ENCODE measurements at regions not wholly inside any gene's neighbourhood (a gene's known extent, or its start where the extent isn't known, plus 50 kb on each side); places are given as distances from the start of the nearest gene placed in this dataset.

GRCh38 chr5:4373051-4373820 lies 766.9 kb upstream of the ADAMTS16 start:
- no peak overlapping the region for H3K4me3 Mint-ChIP-seq
- ChIA-PET CTCF (no interaction called here), POLR2A (no interaction called here)
- no peak for DNase-seq
- H3K9me3 Mint-ChIP-seq (ENCODE audit: insufficient read depth), result no peaks in the 10 kb centered on the region
- H3K36me3 Mint-ChIP-seq (ENCODE audit: low read depth), result no peaks in the 10 kb centered on the region
- no peak overlapping the region for H3K27ac Mint-ChIP-seq
- H3K27me3 Mint-ChIP-seq (ENCODE audit: low read depth), result no peaks in the 10 kb centered on the region
- no peak for ATAC-seq
- no peaks in the 10 kb centered on the region for H3K4me1 Mint-ChIP-seq (ENCODE audit: low read depth)

GRCh38 chr5:4374866-4375265 lies 765.3 kb upstream of the ADAMTS16 start:
- ATAC-seq (no peak), DNase-seq (no peak)
- Mint-ChIP-seq H3K9me3 (ENCODE audit: insufficient read depth) (peaks cover 3% of the 10 kb centered on the region), H3K36me3 (ENCODE audit: low read depth) (no peaks in the 10 kb centered on the region), H3K27me3 (ENCODE audit: low read depth) (no peaks in the 10 kb centered on the region), H3K4me3 (no peak overlapping the region), H3K4me1 (ENCODE audit: low read depth) (no peaks in the 10 kb centered on the region), H3K27ac (no peak overlapping the region)
- ChIA-PET CTCF (no interaction called here), POLR2A (no interaction called here)

GRCh38 chr5:4375640-4376039 lies 764.5 kb upstream of the ADAMTS16 start:
- Mint-ChIP-seq H3K4me1 (ENCODE audit: low read depth) (no peaks in the 10 kb centered on the region), H3K9me3 (ENCODE audit: insufficient read depth) (peaks cover 3% of the 10 kb centered on the region), H3K4me3 (no peak overlapping the region), H3K27ac (no peak overlapping the region), H3K36me3 (ENCODE audit: low read depth) (no peaks in the 10 kb centered on the region), H3K27me3 (ENCODE audit: low read depth) (no peaks in the 10 kb centered on the region)
- DNase-seq, result no peak
- CTCF ChIA-PET, result no interaction called here
- POLR2A ChIA-PET, result no interaction called here
- ATAC-seq, result no peak

DNA sequence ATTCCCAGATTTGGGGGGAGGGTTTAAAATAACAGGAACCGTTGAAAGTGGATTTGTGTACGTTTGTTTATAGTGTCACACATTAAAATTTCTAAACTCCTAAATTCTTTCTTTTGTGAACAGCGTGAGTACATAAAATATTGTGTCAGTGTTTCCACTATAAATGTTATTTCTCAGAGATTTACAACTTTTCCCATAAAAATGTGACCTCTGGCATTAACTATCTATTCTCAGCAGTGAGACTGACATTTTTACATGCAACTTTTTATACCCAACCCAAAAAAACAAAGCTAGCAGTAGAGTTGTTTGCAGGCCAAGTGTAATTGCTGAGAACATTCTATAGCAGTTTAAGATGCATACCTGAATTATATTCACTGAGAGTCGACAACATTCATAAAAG lies 757.0 kb upstream of the ADAMTS16 start:
- no peak overlapping the region for H3K27ac Mint-ChIP-seq
- no peaks in the 10 kb centered on the region for H3K36me3 Mint-ChIP-seq (ENCODE audit: low read depth)
- no peak for DNase-seq
- H3K4me3 Mint-ChIP-seq, result no peak overlapping the region
- no peak for ATAC-seq
- POLR2A ChIA-PET, result no interaction called here
- no peaks in the 10 kb centered on the region for H3K4me1 Mint-ChIP-seq (ENCODE audit: low read depth)
- CTCF ChIA-PET, result no interaction called here
- H3K9me3 Mint-ChIP-seq (ENCODE audit: insufficient read depth), result peaks cover 3% of the 10 kb centered on the region
- H3K27me3 Mint-ChIP-seq (ENCODE audit: low read depth), result no peaks in the 10 kb centered on the region

GRCh38 chr5:4383518-4384198 lies 756.5 kb upstream of the ADAMTS16 start:
- Mint-ChIP-seq H3K9me3 (ENCODE audit: insufficient read depth) (peaks cover 3% of the 10 kb centered on the region), H3K4me3 (no peak overlapping the region), H3K36me3 (ENCODE audit: low read depth) (no peaks in the 10 kb centered on the region), H3K27me3 (ENCODE audit: low read depth) (no peaks in the 10 kb centered on the region), H3K4me1 (ENCODE audit: low read depth) (no peaks in the 10 kb centered on the region), H3K27ac (no peak overlapping the region)
- ATAC-seq, result no peak
- POLR2A ChIA-PET, result no interaction called here
- no peak for DNase-seq
- CTCF ChIA-PET, result no interaction called here

DNA sequence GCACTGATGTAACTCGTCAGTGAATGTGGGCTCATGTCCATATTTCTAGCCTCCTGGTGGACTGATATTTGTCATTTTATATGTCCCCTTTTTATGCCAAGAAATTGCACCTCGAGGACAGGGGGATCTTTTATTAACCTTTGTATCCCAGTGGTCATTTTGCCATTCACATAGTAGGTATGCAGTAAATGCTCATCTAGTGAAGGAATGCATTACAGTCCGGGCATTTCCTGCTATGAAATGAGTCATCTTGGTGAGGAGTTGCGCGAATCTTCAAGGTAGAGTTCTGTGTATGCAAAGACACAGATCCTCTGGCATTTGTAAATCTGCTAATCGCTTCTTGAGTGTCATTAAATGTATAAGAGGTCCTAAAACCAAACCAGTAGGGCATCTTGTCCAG lies 755.5 kb upstream of the ADAMTS16 start:
- Mint-ChIP-seq H3K27ac (no peak overlapping the region), H3K4me1 (ENCODE audit: low read depth) (no peaks in the 10 kb centered on the region), H3K27me3 (ENCODE audit: low read depth) (no peaks in the 10 kb centered on the region), H3K36me3 (ENCODE audit: low read depth) (no peaks in the 10 kb centered on the region), H3K9me3 (ENCODE audit: insufficient read depth) (no peaks in the 10 kb centered on the region), H3K4me3 (no peak overlapping the region)
- ChIA-PET POLR2A (no interaction called here), CTCF (no interaction called here)
- no peak for DNase-seq
- no peak for ATAC-seq

- POLR2A ChIA-PET, result no interaction called here
These were observed 754.0 kb upstream of the ADAMTS16 start for GRCh38 chr5:4386152-4386551.

GRCh38 chr5:4387290-4387689 lies 752.8 kb upstream of the ADAMTS16 start:
- Mint-ChIP-seq H3K27ac (no peak overlapping the region), H3K4me1 (ENCODE audit: low read depth) (no peaks in the 10 kb centered on the region), H3K36me3 (ENCODE audit: low read depth) (no peaks in the 10 kb centered on the region), H3K9me3 (ENCODE audit: insufficient read depth) (no peaks in the 10 kb centered on the region), H3K27me3 (ENCODE audit: low read depth) (no peaks in the 10 kb centered on the region), H3K4me3 (no peak overlapping the region)
- DNase-seq (no peak), ATAC-seq (no peak)
- ChIA-PET CTCF (no interaction called here), POLR2A (no interaction called here)

More at GRCh38 chr5:4386152-4386551, 754.0 kb upstream of the ADAMTS16 start:
- no peaks in the 10 kb centered on the region for H3K36me3 Mint-ChIP-seq (ENCODE audit: low read depth)
- H3K4me3 Mint-ChIP-seq, result no peak overlapping the region
- H3K4me1 Mint-ChIP-seq (ENCODE audit: low read depth), result no peaks in the 10 kb centered on the region
- DNase-seq (no peak), ATAC-seq (no peak)
- CTCF ChIA-PET, result no interaction called here
- H3K9me3 Mint-ChIP-seq (ENCODE audit: insufficient read depth), result no peaks in the 10 kb centered on the region
- H3K27me3 Mint-ChIP-seq (ENCODE audit: low read depth), result no peaks in the 10 kb centered on the region
- H3K27ac Mint-ChIP-seq, result no peak overlapping the region

GRCh38 chr5:4395752-4396151 lies 744.4 kb upstream of the ADAMTS16 start:
- no peaks in the 10 kb centered on the region for H3K27me3 Mint-ChIP-seq (ENCODE audit: low read depth)
- ATAC-seq (no peak), DNase-seq (no peak)
- H3K36me3 Mint-ChIP-seq (ENCODE audit: low read depth), result no peaks in the 10 kb centered on the region
- peaks cover 5% of the 10 kb centered on the region for H3K9me3 Mint-ChIP-seq (ENCODE audit: insufficient read depth)
- no peak overlapping the region for H3K27ac Mint-ChIP-seq
- CTCF ChIA-PET, result no interaction called here
- H3K4me3 Mint-ChIP-seq, result no peak overlapping the region
- POLR2A ChIA-PET, result no interaction called here
- no peaks in the 10 kb centered on the region for H3K4me1 Mint-ChIP-seq (ENCODE audit: low read depth)

- CTCF ChIA-PET, result no interaction called here
- no peaks in the 10 kb centered on the region for H3K4me1 Mint-ChIP-seq (ENCODE audit: low read depth)
These were observed 734.4 kb upstream of the ADAMTS16 start for GRCh38 chr5:4405614-4406219.

DNA sequence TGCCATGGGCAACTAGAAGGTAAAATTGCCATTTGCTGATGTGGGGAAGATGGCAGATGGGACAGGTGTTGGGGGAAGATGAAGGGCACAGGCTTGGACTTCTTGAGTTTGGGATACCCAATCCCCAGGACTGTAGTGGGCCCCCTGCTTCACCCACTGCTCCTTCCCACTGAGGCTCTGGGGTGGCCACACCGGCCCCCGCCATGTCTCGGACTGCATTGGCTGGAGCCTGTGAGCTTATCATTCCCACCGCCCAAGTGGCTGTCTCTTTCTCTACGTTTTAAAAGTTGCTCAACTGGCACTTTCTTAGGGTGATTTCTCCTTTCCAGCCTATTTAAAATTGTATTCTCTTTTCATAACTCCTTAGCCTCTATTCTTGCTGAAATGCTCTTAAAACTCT lies 730.0 kb upstream of the ADAMTS16 start:
- DNase-seq (no peak), ATAC-seq (no peak)
- CTCF ChIA-PET, result no interaction called here
- Mint-ChIP-seq H3K9me3 (ENCODE audit: insufficient read depth) (peaks cover 6% of the 10 kb centered on the region), H3K27ac (no peak overlapping the region), H3K36me3 (ENCODE audit: low read depth) (no peaks in the 10 kb centered on the region), H3K27me3 (ENCODE audit: low read depth) (no peaks in the 10 kb centered on the region), H3K4me1 (ENCODE audit: low read depth) (no peaks in the 10 kb centered on the region), H3K4me3 (no peak overlapping the region)
- POLR2A ChIA-PET, result no interaction called here

More at GRCh38 chr5:4405614-4406219, 734.4 kb upstream of the ADAMTS16 start:
- no peaks in the 10 kb centered on the region for H3K27me3 Mint-ChIP-seq (ENCODE audit: low read depth)
- no peak for ATAC-seq
- H3K36me3 Mint-ChIP-seq (ENCODE audit: low read depth), result no peaks in the 10 kb centered on the region
- POLR2A ChIA-PET, result no interaction called here
- DNase-seq, result no peak
- H3K9me3 Mint-ChIP-seq (ENCODE audit: insufficient read depth), result no peaks in the 10 kb centered on the region
- H3K27ac Mint-ChIP-seq, result no peak overlapping the region
- no peak overlapping the region for H3K4me3 Mint-ChIP-seq

DNA sequence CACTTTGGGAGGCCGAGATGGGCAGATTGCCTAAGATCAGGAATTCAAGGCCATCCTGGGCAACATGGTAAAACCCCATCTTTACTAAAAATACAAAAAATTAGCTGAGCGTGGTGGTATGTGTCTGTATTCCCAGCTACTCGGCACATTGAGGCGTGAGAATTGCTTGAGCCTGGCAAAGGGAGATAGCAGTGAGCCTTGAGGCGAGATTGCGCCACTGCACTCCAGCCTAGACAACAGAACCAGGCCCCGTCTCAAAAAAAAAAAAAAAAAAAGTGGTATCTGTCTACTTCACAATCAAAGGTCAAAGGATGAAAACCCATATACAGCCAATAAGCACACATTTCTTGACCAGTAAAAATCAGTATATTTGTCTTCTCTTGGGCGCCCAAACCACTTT lies 728.5 kb upstream of the ADAMTS16 start:
- H3K9me3 Mint-ChIP-seq (ENCODE audit: insufficient read depth), result peaks cover 6% of the 10 kb centered on the region
- H3K36me3 Mint-ChIP-seq (ENCODE audit: low read depth), result no peaks in the 10 kb centered on the region
- no peak overlapping the region for H3K27ac Mint-ChIP-seq
- DNase-seq, result no peak
- CTCF ChIA-PET, result no interaction called here
- no peaks in the 10 kb centered on the region for H3K4me1 Mint-ChIP-seq (ENCODE audit: low read depth)
- POLR2A ChIA-PET, result no interaction called here
- ATAC-seq, result no peak
- no peak overlapping the region for H3K4me3 Mint-ChIP-seq
- H3K27me3 Mint-ChIP-seq (ENCODE audit: low read depth), result no peaks in the 10 kb centered on the region
